DOHH2 (cell line): ENCODE measurements at regions not wholly inside any gene's neighbourhood (a gene's known extent, or its start where the extent isn't known, plus 50 kb on each side); places are given as distances from the start of the nearest gene placed in this dataset.

Experiments
- H3F3A ChIP-seq: fragments of 200-600 bp; sonication (generic), shearing (Covaris generic); 2 replicates; pipeline ENCODE4 v1.6.0; 2016; ENCODE audit warnings: antibody characterized with exemption, mild to moderate bottlenecking; ENCODE audit not compliant: control insufficient read depth, insufficient read depth
- H3K27ac ChIP-seq: fragments of 200-600 bp; sonication (generic); 2 replicates; pipeline ENCODE4 v1.5.1; 2014; ENCODE audit warnings: low read depth, mild to moderate bottlenecking, low read length, moderate library complexity
- H3K27me3 ChIP-seq: fragments of 200-600 bp; sonication (generic); 2 replicates; pipeline ENCODE4 v1.6.1; 2014; ENCODE audit warnings: mild to moderate bottlenecking, low read length, mixed read lengths; ENCODE audit not compliant: control insufficient read depth
- H3K36me3 ChIP-seq: fragments of 200-600 bp; sonication (generic); 2 replicates; pipeline ENCODE4 v1.6.1; 2014; ENCODE audit warnings: mild to moderate bottlenecking, low read length, moderate library complexity, mixed read lengths; ENCODE audit not compliant: control insufficient read depth
- H3K4me1 ChIP-seq: fragments of 200-600 bp; sonication (generic); 2 replicates; pipeline ENCODE4 v1.6.1; 2014; ENCODE audit warnings: mild to moderate bottlenecking, low read length, mixed read lengths; ENCODE audit not compliant: control insufficient read depth
- H3K4me2 ChIP-seq: fragments of 200-600 bp; sonication (generic); 2 replicates; pipeline ENCODE4 v1.6.0; 2014; ENCODE audit warnings: mild to moderate bottlenecking, low read length, moderate library complexity
- H3K4me3 ChIP-seq: fragments of 200-600 bp; sonication (generic); 2 replicates; pipeline ENCODE4 v1.5.1; 2014; ENCODE audit warnings: mild to moderate bottlenecking, low read length, mixed read lengths
- H3K79me2 ChIP-seq: fragments of 200-600 bp; sonication (generic); 2 replicates; pipeline ENCODE4 v1.6.1; 2014; ENCODE audit warnings: mild to moderate bottlenecking, low read length, mixed read lengths; ENCODE audit not compliant: control insufficient read depth
- H3K9me2 ChIP-seq: fragments of 200-600 bp; sonication (generic); replicated peaks from 2 replicates; pipeline ENCODE4 v1.6.1; 2014; ENCODE audit warnings: mild to moderate bottlenecking, low read length, mixed read lengths; ENCODE audit not compliant: control insufficient read depth
- H3K9me3 ChIP-seq: fragments of 200-600 bp; sonication (generic); 2 replicates; pipeline ENCODE4 v1.6.1; 2014; ENCODE audit warnings: antibody characterized with exemption, low read length, mixed read lengths; ENCODE audit not compliant: control insufficient read depth, insufficient read depth
- H4K20me1 ChIP-seq: fragments of 200-600 bp; sonication (generic); 2 replicates; pipeline ENCODE4 v1.6.0; 2014; ENCODE audit warnings: low read depth, mild to moderate bottlenecking, antibody characterized with exemption, low read length, moderate library complexity; ENCODE audit not compliant: control insufficient read depth, insufficient read depth
- CTCF ChIP-seq: fragments of 200-600 bp; sonication (generic); IDR thresholded peaks from one replicate; pipeline ENCODE4 v1.5.1; 2014; ENCODE audit warnings: antibody characterized with exemption, mild to moderate bottlenecking, low read depth, low read length; ENCODE audit not compliant: poor library complexity, severe bottlenecking
- EZH2phosphoT487 ChIP-seq: fragments of 200-600 bp; sonication (generic); IDR thresholded peaks from 2 replicates; pipeline ENCODE4 v1.6.1; 2017; ENCODE audit warnings: borderline replicate concordance, mild to moderate bottlenecking, antibody characterized with exemption, low read length, moderate library complexity, mixed read lengths

- Histone ChIP-seq H3F3A (no peaks in the 10 kb centered on the region), H3K4me3 (no peak overlapping the region), H3K9me2 (no peaks in the 10 kb centered on the region), H3K79me2 (no peaks in the 10 kb centered on the region), H3K9me3 (no peaks in the 10 kb centered on the region), H3K27me3 (0 out of 2 replicates have a peak, but pooled peaks cover 3% of the 10 kb centered on the region), H3K36me3 (no peaks in the 10 kb centered on the region), H3K27ac (no peak overlapping the region), H3K4me1 (no peaks in the 10 kb centered on the region), H3K4me2 (no peak overlapping the region), H4K20me1 (no peaks in the 10 kb centered on the region)
- TF ChIP-seq CTCF (no peak), EZH2phosphoT487 (no peak)
Measured at GRCh38 chr6:44511126-44511525, 123.6 kb downstream of the CDC5L start.

GRCh38 chr6:44512868-44513741, 125.6 kb downstream of the CDC5L start:
- Histone ChIP-seq H3K4me2 (no peak overlapping the region), H3K79me2 (no peaks in the 10 kb centered on the region), H3K27me3 (0 out of 2 replicates have a peak, but pooled peaks cover 3% of the 10 kb centered on the region), H3K9me2 (no peaks in the 10 kb centered on the region), H3K36me3 (no peaks in the 10 kb centered on the region), H4K20me1 (no peaks in the 10 kb centered on the region), H3K27ac (no peak overlapping the region), H3K4me1 (no peaks in the 10 kb centered on the region), H3K9me3 (no peaks in the 10 kb centered on the region), H3K4me3 (no peak overlapping the region), H3F3A (no peaks in the 10 kb centered on the region)
- TF ChIP-seq CTCF, result no peak
- TF ChIP-seq EZH2phosphoT487, result no peak

GRCh38 chr6:44514085-44514484, 126.6 kb downstream of the CDC5L start:
- Histone ChIP-seq H3K4me2 (no peak overlapping the region), H3K27ac (no peak overlapping the region), H3K4me3 (no peak overlapping the region), H3K4me1 (no peaks in the 10 kb centered on the region), H3K27me3 (0 out of 2 replicates have a peak, but pooled peaks cover 3% of the 10 kb centered on the region), H4K20me1 (no peaks in the 10 kb centered on the region), H3K36me3 (no peaks in the 10 kb centered on the region), H3K9me3 (no peaks in the 10 kb centered on the region), H3F3A (no peaks in the 10 kb centered on the region), H3K9me2 (no peaks in the 10 kb centered on the region), H3K79me2 (no peaks in the 10 kb centered on the region)
- TF ChIP-seq EZH2phosphoT487, result no peak
- no peak for TF ChIP-seq CTCF
